T-cell (primary cell): ENCODE measurements at regions not wholly inside any gene's neighbourhood (a gene's known extent, or its start where the extent isn't known, plus 50 kb on each side); places are given as distances from the start of the nearest gene placed in this dataset.

Source experiments
- ATAC-seq, 4 experiments: fragments of 200-7000 bp in 3 of 4; fragments of 150-1000 bp in 1 of 4; cut with Tn5 transposase; replicated peaks in 1 of 4; 1 replicate in 3 of 4; 2 replicates in 1 of 4; pipeline ENCODE4 v1.10.0; 2021; ENCODE audit warnings: moderate library complexity in 3 of 4, mild to moderate bottlenecking in 2 of 4, moderate number of reproducible peaks in 1 of 4
- CTCF ChIA-PET, 2 donors: fragments of 300-600 bp; sonication (Branson Sonifier 250); formaldehyde crosslinking; loops; one replicate each; lab custom pipeline; 2022; ENCODE audit warnings: antibody characterized with exemption in 2 of 2; lab: Charles Lee
- POLR2A ChIA-PET, 2 donors: fragments of 300-600 bp; sonication (Branson Sonifier 250); formaldehyde crosslinking; loops; one replicate each; lab custom pipeline; 2022; ENCODE audit warnings: antibody characterized with exemption in 2 of 2; lab: Charles Lee
- DNase-seq, 35 experiments: peaks; one replicate each; pipeline versions ENCODE4 v3.0.0 to v3.0.0-alpha.2; 2013 to 2023
- H3K27ac ChIP-seq: one replicate; pipeline ENCODE4 v1.5.1; 2013; ENCODE audit warnings: low read length
- H3K27me3 ChIP-seq, 2 experiments: replicated peaks in 1 of 2; 1 replicate in 1 of 2; 2 replicates in 1 of 2; pipeline versions ENCODE4 v1.6.1 to v1.7.0; 2013; ENCODE audit warnings: low read length in 1 of 2, mixed read lengths in 1 of 2; ENCODE audit not compliant: control insufficient read depth in 2 of 2, insufficient read depth in 2 of 2; ENCODE audit errors: extremely low read depth in 1 of 2
- H3K36me3 ChIP-seq, 2 donors: 1 replicate in 1 of 2; 2 replicates in 1 of 2; pipeline versions ENCODE4 v1.6.1 to v1.7.0; 2013; ENCODE audit warnings: low read length in 1 of 2; ENCODE audit not compliant: control insufficient read depth in 2 of 2, insufficient read depth in 1 of 2; ENCODE audit errors: extremely low read depth in 1 of 2
- H3K4me1 ChIP-seq, 2 experiments: 1 replicate in 1 of 2; 2 replicates in 1 of 2; pipeline versions ENCODE4 v1.6.1 to v1.7.0; 2013; ENCODE audit warnings: low read length in 2 of 2, mixed read lengths in 1 of 2; ENCODE audit not compliant: insufficient read depth in 2 of 2, control insufficient read depth in 1 of 2; ENCODE audit errors: extremely low read depth in 1 of 2
- H3K4me3 ChIP-seq, 2 donors: 1 replicate in 1 of 2; 2 replicates in 1 of 2; pipeline versions ENCODE4 v1.5.1 to v1.7.0; 2013; ENCODE audit warnings: mild to moderate bottlenecking in 2 of 2, low read length in 1 of 2, moderate library complexity in 1 of 2; ENCODE audit not compliant: control insufficient read depth in 1 of 2; ENCODE audit errors: extremely low read depth in 1 of 2
- H3K9me3 ChIP-seq: 2 replicates; pipeline ENCODE4 v1.7.0; 2013
- H3K27ac Mint-ChIP-seq, 2 donors: one replicate each; pipeline ENCODE4 v1.8.0; 2020 to 2021; ENCODE audit warnings: mild to moderate bottlenecking in 2 of 2, mixed read lengths in 2 of 2
- H3K27me3 Mint-ChIP-seq, 2 donors: one replicate each; pipeline ENCODE4 v1.8.0; 2021 to 2022; ENCODE audit warnings: mixed read lengths in 2 of 2
- H3K36me3 Mint-ChIP-seq: one replicate; pipeline ENCODE4 v1.8.0; 2021; ENCODE audit warnings: mixed read lengths
- H3K4me1 Mint-ChIP-seq, 3 donors: one replicate each; pipeline ENCODE4 v1.8.0; 2020 to 2022; ENCODE audit warnings: mixed read lengths in 3 of 3, mild to moderate bottlenecking in 1 of 3
- H3K4me3 Mint-ChIP-seq, 3 donors: one replicate each; pipeline ENCODE4 v1.8.0; 2020 to 2022; ENCODE audit warnings: mild to moderate bottlenecking in 3 of 3, mixed read lengths in 3 of 3, moderate library complexity in 3 of 3
- H3K9me3 Mint-ChIP-seq, 3 donors: one replicate each; pipeline ENCODE4 v1.8.0; 2020 to 2022; ENCODE audit warnings: mixed read lengths in 3 of 3
- WGBS: methylation state at CpG from one replicate; pipeline ENCODE4 v1.1.5; 2013; ENCODE audit warnings: missing lambda C conversion rate; ENCODE audit not compliant: insufficient coverage; 5-methylcytosine and 5-hydroxymethylcytosine counted together

GRCh38 chr6:147859071-147859470, 350.6 kb downstream of the SAMD5 start:
- no CpG with 5 or more reads among the region's 4 CpGs for WGBS
- Histone ChIP-seq H3K9me3 (no peaks in the 10 kb centered on the region), H3K27ac (no peak overlapping the region), H3K4me1 (no peaks in the 10 kb centered on the region), H3K4me3 (no peak overlapping the region), H3K27me3 (no peaks in the 10 kb centered on the region), H3K36me3 (no peaks in the 10 kb centered on the region)
- Mint-ChIP-seq H3K36me3 (no peaks in the 10 kb centered on the region), H3K9me3 (peaks cover 2 to 4% (median 2%) of the 10 kb centered on the region in 3 donors), H3K27ac (no peak overlapping the region), H3K4me1 (no peaks in the 10 kb centered on the region), H3K27me3 (no peaks in the 10 kb centered on the region), H3K4me3 (no peak overlapping the region)
- ChIA-PET CTCF (no interaction called here), POLR2A (no interaction called here)
- ATAC-seq (no peak), DNase-seq (no peak)

- no peak for DNase-seq
- Histone ChIP-seq H3K27ac (no peak overlapping the region), H3K36me3 (no peaks in the 10 kb centered on the region), H3K4me3 (no peak overlapping the region), H3K4me1 (no peaks in the 10 kb centered on the region), H3K9me3 (no peaks in the 10 kb centered on the region), H3K27me3 (no peaks in the 10 kb centered on the region)
- Mint-ChIP-seq H3K27me3 (no peaks in the 10 kb centered on the region), H3K4me3 (no peak overlapping the region), H3K9me3 (peaks cover 0 to 4% (median 2%) of the 10 kb centered on the region in 3 donors), H3K27ac (no peak overlapping the region), H3K36me3 (no peaks in the 10 kb centered on the region), H3K4me1 (no peaks in the 10 kb centered on the region)
- ATAC-seq = no peak
- POLR2A ChIA-PET = no interaction called here
- CTCF ChIA-PET = no interaction called here
- WGBS = no CpG with 5 or more reads among the region's 2 CpGs
Measured at GRCh38 chr6:147861696-147862095, 353.2 kb downstream of the SAMD5 start.

- ATAC-seq = no peak
- H3K9me3 Mint-ChIP-seq = peaks cover 0 to 2% (median 0%) of the 10 kb centered on the region in 3 donors
- Histone ChIP-seq H3K4me3 (no peak overlapping the region), H3K27me3 (no peaks in the 10 kb centered on the region), H3K4me1 (no peaks in the 10 kb centered on the region), H3K36me3 (no peaks in the 10 kb centered on the region), H3K27ac (no peak overlapping the region), H3K9me3 (no peaks in the 10 kb centered on the region)
- no peak for DNase-seq
- H3K4me3 Mint-ChIP-seq = no peak overlapping the region
- H3K27ac Mint-ChIP-seq = no peak overlapping the region
- WGBS = no CpG with 5 or more reads among the region's 4 CpGs
- no peaks in the 10 kb centered on the region for H3K27me3 Mint-ChIP-seq
- no peaks in the 10 kb centered on the region for H3K36me3 Mint-ChIP-seq
- H3K4me1 Mint-ChIP-seq = no peaks in the 10 kb centered on the region
- CTCF ChIA-PET = no interaction called here
- POLR2A ChIA-PET = no interaction called here
Measured at GRCh38 chr6:147867433-147868226, 359.1 kb downstream of the SAMD5 start.

GRCh38 chr6:147868427-147869190, 360.1 kb downstream of the SAMD5 start:
- WGBS = no CpG with 5 or more reads among the region's 2 CpGs
- Histone ChIP-seq H3K27ac (no peak overlapping the region), H3K9me3 (no peaks in the 10 kb centered on the region), H3K27me3 (no peaks in the 10 kb centered on the region), H3K4me3 (no peak overlapping the region), H3K4me1 (no peaks in the 10 kb centered on the region), H3K36me3 (no peaks in the 10 kb centered on the region)
- no peaks in the 10 kb centered on the region for H3K9me3 Mint-ChIP-seq
- ChIA-PET CTCF (no interaction called here), POLR2A (no interaction called here)
- no peaks in the 10 kb centered on the region for H3K36me3 Mint-ChIP-seq
- no peaks in the 10 kb centered on the region for H3K4me1 Mint-ChIP-seq
- ATAC-seq (no peak), DNase-seq (no peak)
- H3K4me3 Mint-ChIP-seq = no peak overlapping the region
- no peaks in the 10 kb centered on the region for H3K27me3 Mint-ChIP-seq
- H3K27ac Mint-ChIP-seq = no peak overlapping the region

- no peaks in the 10 kb centered on the region for H3K36me3 Mint-ChIP-seq
- H3K27me3 Mint-ChIP-seq = no peaks in the 10 kb centered on the region
- H3K4me1 Mint-ChIP-seq = no peaks in the 10 kb centered on the region
- ChIA-PET POLR2A (no interaction called here), CTCF (no interaction called here)
- no peaks in the 10 kb centered on the region for H3K9me3 Mint-ChIP-seq
- no peak for DNase-seq
- Histone ChIP-seq H3K27ac (no peak overlapping the region), H3K4me1 (no peaks in the 10 kb centered on the region), H3K27me3 (no peaks in the 10 kb centered on the region), H3K36me3 (no peaks in the 10 kb centered on the region), H3K9me3 (no peaks in the 10 kb centered on the region), H3K4me3 (no peak overlapping the region)
- H3K27ac Mint-ChIP-seq = no peak overlapping the region
- no peak for ATAC-seq
- no peak overlapping the region for H3K4me3 Mint-ChIP-seq
- 43% methylated on average over 1 of the region's 2 CpGs for WGBS
Measured at GRCh38 chr6:147869201-147869600, 360.7 kb downstream of the SAMD5 start.

- H3K4me3 Mint-ChIP-seq = no peak overlapping the region
- Histone ChIP-seq H3K4me3 (no peak overlapping the region), H3K27me3 (no peaks in the 10 kb centered on the region), H3K9me3 (no peaks in the 10 kb centered on the region), H3K27ac (no peak overlapping the region), H3K36me3 (no peaks in the 10 kb centered on the region), H3K4me1 (no peaks in the 10 kb centered on the region)
- ChIA-PET POLR2A (no interaction called here), CTCF (no interaction called here)
- WGBS = no CpG with 5 or more reads among the region's 5 CpGs
- no peak for DNase-seq
- H3K9me3 Mint-ChIP-seq = no peaks in the 10 kb centered on the region
- no peaks in the 10 kb centered on the region for H3K4me1 Mint-ChIP-seq
- no peaks in the 10 kb centered on the region for H3K27me3 Mint-ChIP-seq
- no peak overlapping the region for H3K27ac Mint-ChIP-seq
- no peaks in the 10 kb centered on the region for H3K36me3 Mint-ChIP-seq
- ATAC-seq = no peak
Measured at GRCh38 chr6:147869869-147870268, 361.4 kb downstream of the SAMD5 start.
